HK-2 (cell line): ENCODE measurements at regions not wholly inside any gene's neighbourhood (a gene's known extent, or its start where the extent isn't known, plus 50 kb on each side); places are given as distances from the start of the nearest gene placed in this dataset.
"Not testable (repeated sequence)": the region's sequence is repeated elsewhere in the genome, so short reads cannot be mapped to it uniquely, and the experiment has no call there.

Source experiments
- DNase-seq: peaks from one replicate; pipeline ENCODE4 v3.0.0-alpha.2; 2018; ENCODE audit not compliant: unreplicated experiment

GRCh38 chr11:129698212-129698611, 117.4 kb upstream of the TMEM45B start:
- no peak for DNase-seq

GRCh38 chr11:129699711-129700304, 115.8 kb upstream of the TMEM45B start:
- DNase-seq: no peak

- DNase-seq: no peak
These were observed 114.9 kb upstream of the TMEM45B start for GRCh38 chr11:129700701-129701100.

- DNase-seq: no peak
These were observed 113.9 kb upstream of the TMEM45B start for GRCh38 chr11:129701706-129702105.

DNA sequence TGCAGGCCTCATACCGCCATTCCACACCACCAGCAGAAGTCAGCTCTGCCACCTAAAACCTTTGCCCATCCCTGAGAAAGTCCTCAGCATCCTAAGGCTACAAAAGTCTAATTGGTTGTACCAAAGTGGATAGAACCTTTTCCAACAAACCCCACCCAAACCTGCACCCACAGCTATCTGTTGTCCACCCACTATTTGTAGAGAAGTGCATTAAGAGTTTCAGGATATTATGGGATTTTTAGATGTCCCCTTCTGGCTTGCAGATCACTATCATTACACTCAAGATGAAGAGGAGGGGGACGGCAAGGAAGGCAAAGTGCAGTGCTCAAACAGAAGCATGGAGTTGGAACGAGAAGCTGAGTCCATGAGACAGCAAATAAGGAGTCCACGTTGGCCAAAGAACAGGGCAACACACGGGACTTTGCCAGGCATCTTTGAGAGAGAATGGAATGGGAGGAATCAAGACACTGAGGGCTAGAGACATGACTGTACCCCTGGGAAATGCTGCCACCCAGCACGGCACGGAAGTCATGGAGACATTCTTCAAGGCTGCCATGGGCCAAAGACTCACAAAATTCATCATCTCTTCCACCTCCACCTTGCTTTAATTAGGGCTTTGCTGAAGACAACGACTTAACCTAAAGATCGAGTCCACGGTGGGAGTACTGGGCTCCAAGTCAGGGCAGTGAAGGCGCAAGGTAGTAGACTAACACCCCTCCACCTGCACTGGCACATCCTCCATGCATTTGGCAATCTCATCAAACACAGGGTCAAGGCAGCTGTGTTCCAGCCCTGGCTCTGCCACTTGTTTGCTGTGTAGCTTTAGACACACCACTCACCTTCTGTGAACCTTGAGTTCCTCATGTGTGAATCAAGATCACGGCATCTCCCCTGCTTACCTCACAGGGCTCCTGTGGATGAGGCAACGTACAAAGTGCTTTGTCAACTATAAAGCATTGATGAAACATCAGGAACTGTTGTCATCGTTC, 112.9 kb upstream of the TMEM45B start:
- DNase-seq: no peak

DNA sequence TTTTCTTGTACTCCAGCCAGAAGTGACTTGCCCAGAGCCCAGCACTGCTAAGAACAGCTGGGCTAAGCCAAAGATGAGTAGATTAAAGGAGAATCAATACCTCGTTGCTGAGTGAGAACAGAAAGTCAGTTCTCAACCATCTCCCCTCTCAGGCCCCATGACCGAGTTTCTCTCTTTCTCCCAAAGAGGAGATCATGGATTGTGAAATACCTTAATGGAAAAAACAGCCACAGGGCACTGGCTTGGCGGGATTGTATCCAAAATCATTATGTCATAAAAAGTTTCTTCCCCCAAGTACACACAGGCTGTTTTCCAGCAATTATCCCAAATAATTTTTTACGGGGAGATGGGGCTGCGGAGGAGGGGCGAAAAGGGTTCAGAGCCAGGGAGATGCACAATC, 111.8 kb upstream of the TMEM45B start:
- no peak for DNase-seq

- no peak for DNase-seq
These were observed 110.8 kb upstream of the TMEM45B start for GRCh38 chr11:129704831-129705230.

DNA sequence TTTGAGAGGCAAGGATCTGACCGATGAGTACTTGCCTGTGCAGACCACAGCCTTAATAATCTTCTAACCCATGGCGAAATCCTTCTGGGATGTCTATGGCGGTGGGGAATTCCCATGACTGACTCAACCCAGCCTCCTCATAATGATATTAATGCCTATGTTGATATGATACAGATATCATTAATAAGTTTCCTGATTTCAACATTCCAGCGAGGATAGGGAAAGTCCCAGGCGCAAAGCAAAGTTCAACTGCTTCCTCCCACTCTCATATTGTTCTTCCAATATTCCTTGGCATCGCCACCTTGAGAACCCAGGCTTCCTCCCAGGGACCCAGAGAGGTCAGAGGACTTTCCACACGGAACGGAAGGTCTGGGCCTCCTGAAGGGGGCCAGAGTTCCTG, 110.3 kb upstream of the TMEM45B start:
- DNase-seq: no peak

DNA sequence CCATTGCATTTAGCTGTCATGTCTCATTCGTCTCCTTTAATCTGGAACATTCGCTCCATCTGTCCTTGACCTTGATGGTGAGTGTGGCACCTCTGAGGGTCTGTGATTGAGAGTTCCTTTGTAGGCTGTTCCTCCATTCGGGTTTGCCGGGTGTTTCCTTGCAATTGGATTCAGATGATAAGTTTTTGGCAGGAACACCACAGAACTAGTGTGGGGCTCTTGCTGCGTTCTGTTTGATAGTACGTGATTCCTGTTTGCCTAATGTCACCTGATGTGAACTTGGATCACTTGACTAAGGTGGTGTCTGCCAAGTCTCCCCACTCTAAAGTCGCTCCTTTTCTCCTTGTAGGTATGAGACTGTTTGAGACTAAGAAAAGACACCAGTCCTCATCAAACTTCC, 109.7 kb upstream of the TMEM45B start:
- no peak for DNase-seq

- no peak for DNase-seq
These were observed 105.7 kb upstream of the TMEM45B start for GRCh38 chr11:129709801-129710398.

DNA sequence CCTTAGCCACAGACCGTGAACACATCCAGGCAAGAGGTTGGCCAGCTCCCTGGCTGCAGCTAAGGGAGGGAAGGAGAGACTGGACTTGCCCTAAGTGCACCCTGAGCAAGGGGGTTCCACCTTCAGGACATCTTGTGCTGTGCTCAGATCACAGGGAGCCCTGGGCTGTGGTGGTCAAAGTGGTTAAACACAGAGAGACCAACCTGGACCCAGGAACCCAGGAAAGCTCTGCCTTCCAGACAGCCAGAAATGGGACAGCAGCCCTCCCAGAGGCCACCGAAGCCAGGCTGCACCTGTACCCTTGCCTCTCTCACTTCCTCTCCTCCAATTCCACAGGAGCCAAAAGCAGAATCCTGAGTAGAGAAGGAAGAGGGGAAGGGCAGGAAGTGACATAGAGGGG, 105.2 kb upstream of the TMEM45B start:
- DNase-seq: no peak

DNA sequence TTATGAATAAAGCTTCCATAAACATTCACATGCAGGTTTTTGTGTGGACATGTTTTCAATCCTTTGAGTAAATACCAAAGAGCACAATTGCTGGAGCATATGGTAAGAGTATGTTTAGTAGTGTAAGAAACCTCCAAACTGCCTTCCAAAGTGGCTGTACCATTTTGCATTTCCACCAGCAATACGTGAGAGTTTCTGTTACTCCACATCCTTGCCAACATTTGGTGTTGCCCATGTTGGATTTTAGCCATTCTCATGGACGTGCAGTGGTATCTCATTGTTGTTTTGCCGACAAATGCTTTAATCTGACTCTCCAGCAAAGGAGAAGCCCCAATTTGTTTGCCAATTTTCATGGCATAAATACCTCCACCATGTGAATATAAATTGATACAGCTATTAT, 103.9 kb upstream of the TMEM45B start:
- no peak for DNase-seq

- DNase-seq: not testable (repeated sequence)
These were observed 103.0 kb upstream of the TMEM45B start for GRCh38 chr11:129712486-129713240.

- no peak for DNase-seq
These were observed 96.6 kb upstream of the TMEM45B start for GRCh38 chr11:129719037-129719436.

DNA sequence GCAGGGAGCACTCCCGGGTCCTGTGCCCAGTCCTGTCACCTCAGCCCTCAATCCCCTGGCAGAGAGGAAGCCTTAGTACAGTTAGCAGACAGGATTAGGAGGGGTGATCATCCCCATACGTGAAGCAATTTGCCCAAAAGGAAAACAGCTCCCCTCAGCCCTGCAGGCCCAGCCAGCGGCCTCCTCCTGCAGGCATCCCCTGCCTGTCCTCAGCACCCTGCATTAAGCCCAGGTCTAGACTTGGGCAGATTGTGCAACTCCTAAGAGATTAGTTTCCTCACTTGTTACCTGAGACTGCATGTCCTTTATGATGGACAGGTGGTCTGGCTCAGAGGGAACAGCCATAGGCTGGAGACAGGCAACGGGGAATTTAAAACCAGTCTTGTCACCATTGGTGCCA, 95.5 kb upstream of the TMEM45B start:
- no peak for DNase-seq

GRCh38 chr11:129720994-129721393, 94.7 kb upstream of the TMEM45B start:
- no peak for DNase-seq

GRCh38 chr11:129721685-129722084, 94.0 kb upstream of the TMEM45B start:
- no peak for DNase-seq

GRCh38 chr11:129722529-129722928, 93.1 kb upstream of the TMEM45B start:
- no peak for DNase-seq

- no peak for DNase-seq
These were observed 92.4 kb upstream of the TMEM45B start for GRCh38 chr11:129723146-129723760.

DNA sequence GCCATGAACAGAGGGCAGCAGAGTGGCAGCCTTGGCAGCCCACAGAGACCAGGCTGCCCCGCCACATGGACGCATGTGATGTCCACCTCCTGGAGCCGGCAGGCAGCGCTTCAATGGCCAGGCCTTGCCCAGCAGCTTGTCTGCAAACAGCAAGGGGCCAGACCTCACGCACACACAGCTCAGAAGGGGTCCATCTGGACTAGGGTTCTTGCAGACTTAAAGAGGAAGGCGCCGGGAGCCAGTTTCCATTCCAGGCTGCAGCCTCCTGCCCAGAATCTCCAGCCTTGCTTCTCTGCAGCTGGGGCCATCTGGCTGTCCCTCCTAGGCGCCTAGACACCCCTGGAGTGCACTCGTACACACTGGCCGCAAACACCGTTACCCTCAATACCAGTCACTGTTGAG, 91.9 kb upstream of the TMEM45B start:
- no peak for DNase-seq

DNA sequence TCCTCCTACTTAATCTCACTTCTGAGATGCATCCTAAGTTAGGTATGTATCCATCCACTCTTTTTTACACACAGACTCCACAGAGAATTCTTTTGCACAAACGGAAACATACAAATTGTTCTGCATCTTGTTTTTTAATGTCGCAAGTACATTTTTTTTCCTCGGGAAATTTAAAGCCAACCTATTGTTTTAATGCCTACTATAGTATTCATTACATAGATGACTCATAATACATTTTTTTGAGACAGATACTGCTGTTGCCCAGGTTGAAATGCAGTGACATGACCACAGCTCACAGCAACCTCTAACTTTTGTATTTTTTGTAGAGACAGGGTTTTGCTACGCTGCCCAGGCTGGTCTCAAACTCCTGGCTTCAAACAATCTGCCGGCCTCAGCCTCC, 90.8 kb upstream of the TMEM45B start:
- no peak for DNase-seq

DNA sequence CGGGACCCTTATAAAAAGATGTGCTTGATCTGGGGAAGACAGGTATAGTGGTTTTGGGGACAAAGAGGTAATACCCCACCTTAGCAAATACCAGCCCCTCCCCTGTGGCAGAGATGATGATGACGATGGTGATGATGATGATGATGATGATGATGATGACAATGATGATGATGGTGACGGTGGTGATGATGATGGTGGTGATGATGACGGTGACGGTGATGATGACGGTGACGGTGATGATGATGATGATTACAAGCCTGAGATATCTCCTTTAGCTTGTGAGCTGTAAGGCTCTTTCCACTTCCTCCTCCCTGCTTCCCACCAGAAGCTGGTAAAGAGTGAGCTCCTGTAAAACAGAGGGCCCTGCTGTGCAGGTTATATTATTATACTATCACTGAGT, 89.5 kb upstream of the TMEM45B start:
- no peak for DNase-seq
